Thoracic aorta (tissue), 2 donors: ENCODE measurements at regions not wholly inside any gene's neighbourhood (a gene's known extent, or its start where the extent isn't known, plus 50 kb on each side); places are given as distances from the start of the nearest gene placed in this dataset.

Source experiments
- ATAC-seq: fragments of 150-250 bp; one replicate; pipeline ENCODE4 v1.8.0; 2017; ENCODE audit warnings: low read depth; ENCODE audit not compliant: insufficient number of reproducible peaks, low FRiP score
- DNase-seq: peaks from one replicate; pipeline ENCODE4 v3.0.0-alpha.2; 2020; ENCODE audit warnings: low spot score
- H3K27ac ChIP-seq, 2 donors: fragments of 200-600 bp; sonication (generic); 1 replicate in 1 of 2; 2 replicates in 1 of 2; pipeline ENCODE4 v1.5.1; 2016; ENCODE audit warnings: mild to moderate bottlenecking in 2 of 2, moderate library complexity in 2 of 2
- H3K27me3 ChIP-seq: fragments of 200-600 bp; sonication (generic); replicated peaks from 2 replicates; pipeline ENCODE4 v1.6.0; 2016; ENCODE audit warnings: mild to moderate bottlenecking; ENCODE audit not compliant: insufficient read depth
- H3K36me3 ChIP-seq: fragments of 200-600 bp; sonication (generic); one replicate; pipeline ENCODE4 v1.5.1; 2016
- H3K4me1 ChIP-seq, 2 donors: fragments of 200-600 bp; sonication (generic); 1 replicate in 1 of 2; 2 replicates in 1 of 2; pipeline versions ENCODE4 v1.5.1 to v1.6.0; 2016; ENCODE audit warnings: low read depth in 2 of 2, mild to moderate bottlenecking in 1 of 2; ENCODE audit not compliant: control insufficient read depth in 1 of 2
- H3K4me3 ChIP-seq: fragments of 200-600 bp; sonication (generic); 2 replicates; pipeline ENCODE4 v1.5.1; 2016; ENCODE audit warnings: mild to moderate bottlenecking
- H3K9me3 ChIP-seq: fragments of 200-600 bp; sonication (generic); 2 replicates; pipeline ENCODE4 v1.5.1; 2016
- TF ChIP-seq, protein P1 (sequence below): fragments of 200-600 bp; sonication (generic); IDR thresholded peaks from one replicate; pipeline ENCODE4 v1.5.1; 2019; ENCODE audit warnings: antibody characterized with exemption

DNA sequence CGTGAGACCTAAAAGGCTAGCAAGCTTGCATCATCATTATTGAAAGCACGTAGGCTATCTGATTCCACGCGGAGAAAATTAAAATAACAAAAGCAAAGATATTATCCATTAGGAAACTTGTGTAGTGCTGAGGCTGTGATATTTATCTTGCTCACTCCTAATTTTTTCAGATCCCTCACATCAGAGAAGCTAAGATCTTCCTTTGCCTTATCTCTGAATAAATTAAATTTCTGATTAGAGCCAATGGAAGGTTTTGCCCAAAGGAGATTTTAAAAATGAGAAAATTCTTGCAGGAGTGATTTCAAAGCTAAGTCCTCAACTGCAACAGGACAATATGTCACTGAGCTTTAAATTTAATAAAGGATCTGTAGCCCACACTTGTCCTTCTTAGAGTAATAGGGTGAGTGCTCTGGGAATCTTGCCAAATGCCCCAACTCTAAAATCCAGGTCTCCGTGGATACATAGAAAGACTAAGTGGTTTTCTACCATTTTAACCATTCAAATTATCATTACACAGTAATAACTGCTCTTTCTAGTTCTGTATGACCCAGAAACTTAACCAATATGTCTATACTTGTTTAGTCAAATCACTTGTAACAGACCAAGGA is 295.0 kb downstream of the CAAP1 start:
- Histone ChIP-seq H3K27me3 (no peaks in the 10 kb centered on the region), H3K4me1 (no peaks in the 10 kb centered on the region), H3K4me3 (no peak overlapping the region), H3K27ac (no peak overlapping the region), H3K36me3 (no peaks in the 10 kb centered on the region), H3K9me3 (no peaks in the 10 kb centered on the region)
- no peak for ATAC-seq
- TF ChIP-seq, protein P1, sequence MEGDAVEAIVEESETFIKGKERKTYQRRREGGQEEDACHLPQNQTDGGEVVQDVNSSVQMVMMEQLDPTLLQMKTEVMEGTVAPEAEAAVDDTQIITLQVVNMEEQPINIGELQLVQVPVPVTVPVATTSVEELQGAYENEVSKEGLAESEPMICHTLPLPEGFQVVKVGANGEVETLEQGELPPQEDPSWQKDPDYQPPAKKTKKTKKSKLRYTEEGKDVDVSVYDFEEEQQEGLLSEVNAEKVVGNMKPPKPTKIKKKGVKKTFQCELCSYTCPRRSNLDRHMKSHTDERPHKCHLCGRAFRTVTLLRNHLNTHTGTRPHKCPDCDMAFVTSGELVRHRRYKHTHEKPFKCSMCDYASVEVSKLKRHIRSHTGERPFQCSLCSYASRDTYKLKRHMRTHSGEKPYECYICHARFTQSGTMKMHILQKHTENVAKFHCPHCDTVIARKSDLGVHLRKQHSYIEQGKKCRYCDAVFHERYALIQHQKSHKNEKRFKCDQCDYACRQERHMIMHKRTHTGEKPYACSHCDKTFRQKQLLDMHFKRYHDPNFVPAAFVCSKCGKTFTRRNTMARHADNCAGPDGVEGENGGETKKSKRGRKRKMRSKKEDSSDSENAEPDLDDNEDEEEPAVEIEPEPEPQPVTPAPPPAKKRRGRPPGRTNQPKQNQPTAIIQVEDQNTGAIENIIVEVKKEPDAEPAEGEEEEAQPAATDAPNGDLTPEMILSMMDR, result no peak
- DNase-seq, result no peak

DNA sequence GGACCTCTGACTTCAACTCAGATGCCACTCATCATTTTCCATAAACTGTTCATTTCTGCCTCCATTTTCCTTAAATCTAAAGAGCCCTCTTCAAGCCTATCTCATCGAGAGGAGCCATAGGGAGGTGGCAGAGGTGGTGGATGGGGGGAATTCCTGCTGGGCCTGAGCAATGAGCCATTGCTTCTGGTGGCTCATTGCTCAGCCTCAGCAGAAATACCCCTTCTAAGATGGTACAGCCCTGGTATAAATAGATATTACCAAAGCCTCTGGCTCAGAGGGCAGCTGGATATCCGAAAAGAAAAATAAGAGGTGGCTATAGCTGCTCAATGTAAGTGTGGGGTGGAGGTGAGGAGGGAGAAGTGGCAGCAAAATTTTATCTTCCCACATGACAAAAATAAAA is 313.5 kb downstream of the CAAP1 start:
- DNase-seq, result no peak
- Histone ChIP-seq H3K36me3 (no peaks in the 10 kb centered on the region), H3K9me3 (no peaks in the 10 kb centered on the region), H3K27ac (no peak overlapping the region), H3K4me1 (no peaks in the 10 kb centered on the region), H3K4me3 (no peak overlapping the region), H3K27me3 (no peaks in the 10 kb centered on the region)
- TF ChIP-seq, protein P1, result no peak
- no peak for ATAC-seq

DNA sequence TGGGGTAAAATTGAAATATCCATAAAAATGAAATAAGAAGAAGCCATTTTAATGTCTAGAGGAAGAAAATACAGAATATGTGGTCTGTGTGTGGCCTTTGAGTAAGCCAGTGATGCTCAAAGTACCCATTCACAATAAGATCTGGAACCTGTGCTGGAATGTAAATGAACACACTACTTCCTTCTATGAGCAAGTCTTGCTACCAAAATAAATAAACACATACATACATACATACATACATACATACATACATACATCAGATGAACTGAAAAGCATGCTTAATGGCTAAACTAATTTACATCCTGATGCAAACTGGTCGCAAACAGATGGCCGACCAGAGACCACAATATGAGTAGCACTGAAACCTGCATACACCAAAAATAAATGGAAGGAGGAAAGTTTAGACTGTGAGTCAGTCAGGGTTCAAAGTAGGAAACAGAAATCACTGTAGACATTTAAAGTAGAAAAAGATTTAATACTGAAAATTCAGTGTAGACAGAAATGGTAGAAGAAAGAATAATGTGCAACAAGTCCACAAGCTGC is 317.6 kb downstream of the CAAP1 start:
- Histone ChIP-seq H3K9me3 (no peaks in the 10 kb centered on the region), H3K4me1 (no peaks in the 10 kb centered on the region), H3K4me3 (no peak overlapping the region), H3K36me3 (no peaks in the 10 kb centered on the region), H3K27ac (no peak overlapping the region), H3K27me3 (no peaks in the 10 kb centered on the region)
- ATAC-seq, result no peak
- no peak for DNase-seq
- TF ChIP-seq, protein P1, result no peak

DNA sequence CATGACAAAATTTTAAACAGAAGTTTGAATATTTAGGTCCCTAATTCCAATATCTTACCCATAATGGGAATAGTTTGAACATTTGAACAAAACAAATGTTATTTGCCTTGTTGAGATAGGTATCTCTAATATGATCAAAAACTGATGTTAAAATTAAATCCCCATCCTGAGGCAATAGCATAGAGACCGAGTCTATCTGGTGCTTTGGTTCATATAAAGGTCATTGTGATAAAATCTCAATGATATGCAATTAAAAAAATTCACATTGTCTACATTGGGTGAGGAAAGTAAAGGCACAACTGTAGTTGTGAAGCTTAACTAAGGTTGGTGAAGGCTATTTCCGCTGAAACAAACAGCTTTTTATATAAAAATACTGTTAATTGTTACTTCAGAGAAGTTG is 318.3 kb downstream of the CAAP1 start:
- ATAC-seq (no peak), DNase-seq (no peak)
- no peak overlapping the region for H3K27ac ChIP-seq
- TF ChIP-seq, protein P1, result no peak
- H3K9me3 ChIP-seq, result no peaks in the 10 kb centered on the region
- H3K4me1 ChIP-seq, result no peaks in the 10 kb centered on the region
- no peak overlapping the region for H3K4me3 ChIP-seq
- no peaks in the 10 kb centered on the region for H3K36me3 ChIP-seq
- H3K27me3 ChIP-seq, result no peaks in the 10 kb centered on the region

DNA sequence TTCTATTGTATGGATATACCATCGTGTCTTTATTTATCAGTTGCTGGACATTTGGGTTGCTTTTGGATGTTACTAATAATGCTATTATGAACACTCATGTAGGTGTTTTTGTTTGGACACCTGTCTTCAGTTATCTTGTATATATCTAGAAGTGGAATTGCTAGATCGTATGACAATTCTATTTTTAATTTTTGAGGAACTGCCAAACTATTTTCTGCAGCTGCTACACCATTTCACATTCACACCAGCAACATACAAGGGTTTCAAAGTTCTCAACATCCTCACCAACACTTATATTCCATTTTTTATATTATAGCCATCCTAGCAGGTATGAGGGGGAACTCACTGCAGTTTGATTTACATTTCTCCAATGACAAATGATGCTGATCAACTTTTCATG is 324.6 kb downstream of the CAAP1 start:
- DNase-seq (no peak), ATAC-seq (no peak)
- no peaks in the 10 kb centered on the region for H3K4me1 ChIP-seq
- no peak overlapping the region for H3K27ac ChIP-seq
- no peak overlapping the region for H3K4me3 ChIP-seq
- no peaks in the 10 kb centered on the region for H3K9me3 ChIP-seq
- H3K27me3 ChIP-seq, result no peaks in the 10 kb centered on the region
- TF ChIP-seq, protein P1, result no peak
- no peaks in the 10 kb centered on the region for H3K36me3 ChIP-seq
